IMR-90 (cell line): ENCODE measurements at regions not wholly inside any gene's neighbourhood (a gene's known extent, or its start where the extent isn't known, plus 50 kb on each side); places are given as distances from the start of the nearest gene placed in this dataset.

ENCODE experiments used
- ATAC-seq: fragments of 200-7000 bp; cut with Tn5 transposase; 2 replicates; pipeline ENCODE4 v1.9.1; 2020; ENCODE audit warnings: low read depth, mild to moderate bottlenecking, moderate library complexity
- BruUV-seq: library from RNA; stranded (reverse); fragments of 400-500 nt; replicated peaks from 2 replicates; lab custom pipeline; 2021; lab: Mats Ljungman, UMichigan
- CTCF ChIA-PET: fragments of 300-600 bp; formaldehyde crosslinking; extraction: SDS; loops from one replicate; lab custom pipeline; 2021; ENCODE audit warnings: antibody characterized with exemption; lab: Yijun Ruan, JAX
- POLR2A ChIA-PET: fragments of 300-600 bp; sonication (Branson Sonifier 250); formaldehyde crosslinking; loops from one replicate; lab custom pipeline; 2022; ENCODE audit warnings: antibody characterized with exemption; ENCODE audit not compliant: unreplicated experiment; lab: Charles Lee
- DNase-seq: peaks from one replicate; pipeline ENCODE4 v3.0.0; 2013
- H2AFZ ChIP-seq: replicated peaks from 2 replicates; pipeline ENCODE3; 2013; ENCODE audit warnings: low read length, mild to moderate bottlenecking; ENCODE audit not compliant: poor library complexity
- H2AK5ac ChIP-seq: 2 replicates; pipeline ENCODE4 v1.6.1; 2013; ENCODE audit warnings: low read depth, low read length, inconsistent platforms
- H2AK9ac ChIP-seq: replicated peaks from 2 replicates; pipeline ENCODE3; 2013; ENCODE audit warnings: mild to moderate bottlenecking, low read depth, low read length, moderate library complexity; ENCODE audit not compliant: poor library complexity
- H2BK120ac ChIP-seq: 2 replicates; pipeline ENCODE4 v1.6.1; 2013; ENCODE audit warnings: low read depth, low read length, inconsistent platforms
- H2BK15ac ChIP-seq: 3 replicates; pipeline ENCODE4 v1.6.1; 2013; ENCODE audit warnings: low read depth, low read length, inconsistent platforms
- H2BK20ac ChIP-seq: 2 replicates; pipeline ENCODE4 v1.6.1; 2013; ENCODE audit warnings: low read depth, mild to moderate bottlenecking, inconsistent platforms, low read length, moderate library complexity
- H2BK5ac ChIP-seq: 2 replicates; pipeline ENCODE4 v1.6.1; 2013; ENCODE audit warnings: mild to moderate bottlenecking, low read depth, low read length, inconsistent platforms; ENCODE audit not compliant: poor library complexity, severe bottlenecking
- H3K14ac ChIP-seq: replicated peaks from 2 replicates; pipeline ENCODE4 v1.6.1; 2013; ENCODE audit warnings: low read depth, low read length, inconsistent platforms
- H3K18ac ChIP-seq: 2 replicates; pipeline ENCODE4 v1.6.1; 2013; ENCODE audit warnings: low read depth, low read length, control low read depth
- H3K23ac ChIP-seq: 2 replicates; pipeline ENCODE4 v1.6.1; 2013; ENCODE audit warnings: low read depth, low read length, inconsistent platforms
- H3K27ac ChIP-seq: 2 replicates; pipeline ENCODE4 v1.5.1; 2013; ENCODE audit warnings: mild to moderate bottlenecking, control low read depth, low read length; ENCODE audit not compliant: insufficient read depth
- H3K27me3 ChIP-seq: 2 replicates; pipeline ENCODE4 v1.6.1; 2013; ENCODE audit warnings: low read length; ENCODE audit not compliant: control insufficient read depth, insufficient read depth
- H3K36me3 ChIP-seq: 2 replicates; pipeline ENCODE4 v1.6.1; 2013; ENCODE audit warnings: low read length, mixed read lengths; ENCODE audit not compliant: control insufficient read depth, insufficient read depth
- H3K4ac ChIP-seq: 2 replicates; pipeline ENCODE4 v1.6.1; 2013; ENCODE audit warnings: low read depth, low read length, inconsistent platforms
- H3K4me1 ChIP-seq: 2 replicates; pipeline ENCODE4 v1.6.1; 2013; ENCODE audit warnings: low read length, mixed read lengths; ENCODE audit not compliant: control insufficient read depth, insufficient read depth
- H3K4me2 ChIP-seq: 2 replicates; pipeline ENCODE4 v1.6.1; 2013; ENCODE audit warnings: low read depth, mild to moderate bottlenecking, control low read depth, low read length, moderate library complexity
- H3K4me3 ChIP-seq: 2 replicates; pipeline ENCODE4 v1.5.1; 2013; ENCODE audit warnings: low read depth, mild to moderate bottlenecking, control low read depth, low read length, moderate library complexity; ENCODE audit not compliant: insufficient read depth
- H3K56ac ChIP-seq: 2 replicates; pipeline ENCODE4 v1.6.1; 2013; ENCODE audit warnings: low read length, inconsistent platforms; ENCODE audit not compliant: insufficient read depth; ENCODE audit errors: extremely low read depth
- H3K79me1 ChIP-seq, 2 experiments: 2 replicates each; pipeline ENCODE4 v1.6.1; 2013; ENCODE audit warnings: low read length in 2 of 2, inconsistent platforms in 1 of 2, low read depth in 1 of 2
- H3K9ac ChIP-seq: 2 replicates; pipeline ENCODE4 v1.6.1; 2013; ENCODE audit warnings: low read depth, low read length, control low read depth
- H3K9me1 ChIP-seq: 2 replicates; pipeline ENCODE4 v1.6.1; 2013; ENCODE audit warnings: low read length, inconsistent platforms; ENCODE audit not compliant: insufficient read depth
- H3K9me3 ChIP-seq: 2 replicates; pipeline ENCODE4 v1.6.1; 2013; ENCODE audit warnings: low read length; ENCODE audit not compliant: control insufficient read depth, insufficient read depth
- H4K20me1 ChIP-seq: 2 replicates; pipeline ENCODE4 v1.6.1; 2013; ENCODE audit warnings: low read length, inconsistent platforms; ENCODE audit not compliant: insufficient read depth
- H4K5ac ChIP-seq: 2 replicates; pipeline ENCODE4 v1.6.1; 2013; ENCODE audit warnings: mild to moderate bottlenecking, low read depth, low read length, control low read depth
- H4K8ac ChIP-seq, 2 experiments: 2 replicates each; pipeline ENCODE4 v1.6.1; 2013; ENCODE audit warnings: low read depth in 2 of 2, low read length in 2 of 2, control low read depth in 1 of 2, inconsistent platforms in 1 of 2
- H4K91ac ChIP-seq: 2 replicates; pipeline ENCODE4 v1.6.1; 2013; ENCODE audit warnings: low read depth, low read length, inconsistent platforms; ENCODE audit not compliant: insufficient read depth
- ELK1 ChIP-seq: fragments of 150-350 bp; IDR thresholded peaks from 2 replicates; pipeline ENCODE4 v1.6.1; 2016; ENCODE audit warnings: low read depth, mild to moderate bottlenecking, low read length, moderate library complexity, borderline replicate concordance
- MAFK ChIP-seq: IDR thresholded peaks from 2 replicates; pipeline ENCODE4 v1.6.1; 2012; ENCODE audit warnings: low read depth, low read length, improper control_type of control experiment
- MAZ ChIP-seq: IDR thresholded peaks from 2 replicates; pipeline ENCODE4 v1.6.1; 2012; ENCODE audit warnings: low read depth, mild to moderate bottlenecking, low read length, improper control_type of control experiment, moderate library complexity, borderline replicate concordance
- MXI1 ChIP-seq: IDR thresholded peaks from 2 replicates; pipeline ENCODE4 v1.6.1; 2012; ENCODE audit warnings: low read depth, mild to moderate bottlenecking, low read length, moderate library complexity, borderline replicate concordance
- NFE2L2 ChIP-seq: fragments of 150-350 bp; IDR thresholded peaks from 2 replicates; pipeline ENCODE4 v1.6.1; 2016; ENCODE audit warnings: low read depth, mild to moderate bottlenecking, low read length
- POLR2A ChIP-seq: IDR thresholded peaks from 2 replicates; pipeline ENCODE4 v1.6.1; 2012; ENCODE audit warnings: mild to moderate bottlenecking, low read depth, low read length
- RCOR1 ChIP-seq: IDR thresholded peaks from 2 replicates; pipeline ENCODE4 v1.6.1; 2012; ENCODE audit warnings: mild to moderate bottlenecking, low read length, improper control_type of control experiment; ENCODE audit not compliant: insufficient replicate concordance
- RFX5 ChIP-seq: IDR thresholded peaks from 2 replicates; pipeline ENCODE4 v1.8.0; 2012; ENCODE audit warnings: low read depth, mild to moderate bottlenecking, low read length, moderate library complexity
- SMC3 ChIP-seq: fragments of 150-350 bp; IDR thresholded peaks from 2 replicates; pipeline ENCODE4 v1.6.1; 2016; ENCODE audit warnings: low read depth, mild to moderate bottlenecking, antibody characterized with exemption, low read length, moderate library complexity
- USF2 ChIP-seq: fragments of 150-350 bp; IDR thresholded peaks from 2 replicates; pipeline ENCODE4 v1.6.1; 2017; ENCODE audit warnings: mild to moderate bottlenecking, antibody characterized with exemption, low read length, low read depth
- WGBS, 2 experiments: methylation state at CpG; one replicate each; pipeline versions ENCODE4 v1.1.5 to v1.1.7; 2013; ENCODE audit warnings: missing lambda C conversion rate in 2 of 2; ENCODE audit not compliant: insufficient read length in 1 of 2; ENCODE audit errors: extremely low coverage in 2 of 2; 5-methylcytosine and 5-hydroxymethylcytosine counted together
- dilution Hi-C: fragments of 300-500 bp; cut with HindIII; formaldehyde crosslinking; loops from one replicate; pipeline ENCODE4 v1.14.3; 2018; ENCODE audit warnings: low sequenced_read_pairs; ENCODE audit not compliant: unreplicated experiment
- in situ Hi-C: fragments of 300-500 bp; cut with MboI; formaldehyde crosslinking; loops from 3 replicates; pipeline ENCODE4 v1.14.3; 2019; ENCODE audit warnings: low sequenced_read_pairs, inconsistent platforms, mixed read lengths
- intact Hi-C: fragments of 100-400 bp; cut with micrococcal nuclease; formaldehyde crosslinking; loops from 2 replicates; pipeline ENCODE4 v1.10.0; 2022

- peaks cover 4% of the 10 kb centered on the region; the same call in 1 of the 2 replicates for H4K20me1 ChIP-seq
- dilution Hi-C loops = no loop called here
- peaks cover 6% of the 10 kb centered on the region; the same call in 1 of the 2 replicates for H3K9me1 ChIP-seq
- no peak overlapping the region for H3K23ac ChIP-seq
- peaks cover 23% of the 10 kb centered on the region for H3K4me1 ChIP-seq
- H2AK9ac ChIP-seq = no peak overlapping the region
- H3K36me3 ChIP-seq = no peaks in the 10 kb centered on the region
- CTCF ChIA-PET = no interaction called here
- intact Hi-C loops = loop anchor here (5.0 kb wide), 2 partner anchors 50 to 85 kb away; partner anchors contain the start of gene SHANK2
- no peak overlapping the region for H3K27ac ChIP-seq
- BruUV-seq = no TSS peak
- no peak overlapping the region for H3K9ac ChIP-seq
- no peak overlapping the region for H2AFZ ChIP-seq
- peak overlapping the region; percentile 2; the same call in 1 of the 2 replicates for H2BK120ac ChIP-seq
- DNase-seq (no peak), ATAC-seq (no peak)
- no peak overlapping the region for H3K56ac ChIP-seq
- in situ Hi-C loops = no loop called here
- H3K14ac ChIP-seq = no peak overlapping the region
- POLR2A ChIA-PET = interaction anchor here (0.7 kb wide), 1 partner anchor 36 kb away, joined by 3 read pairs; no protein-coding TSS in a partner anchor
- TF ChIP-seq NFE2L2 = no peak
- TF ChIP-seq POLR2A = no peak
- TF ChIP-seq SMC3 = no peak
- no peak for TF ChIP-seq ELK1
- TF ChIP-seq MXI1 = no peak
- no peak for TF ChIP-seq MAZ
- TF ChIP-seq RCOR1 = no peak
- no peak for TF ChIP-seq RFX5
- TF ChIP-seq USF2 = no peak
- no peak for TF ChIP-seq MAFK
- no peak overlapping the region; the same call in 1 of the 2 replicates for H2AK5ac ChIP-seq
- H3K27me3 ChIP-seq = peaks cover 22% of the 10 kb centered on the region
- no peak overlapping the region for H4K8ac ChIP-seq
- H2BK5ac ChIP-seq = no peak overlapping the region
- no peak overlapping the region for H4K5ac ChIP-seq
- peaks cover 8% of the 10 kb centered on the region; the same call in 1 of the 2 replicates for H3K9me3 ChIP-seq
- no peaks in the 10 kb centered on the region for H3K79me1 ChIP-seq
- 0 out of 2 replicates have a peak overlapping the region, but pooled peaks have one; percentile 38 for H3K18ac ChIP-seq
- no peak overlapping the region; the same call in 1 of the 2 replicates for H3K4ac ChIP-seq
- WGBS, 2 experiments = no CpG with 5 or more reads among the region's 12 CpGs
- H2BK15ac ChIP-seq = no peak overlapping the region
- H3K4me2 ChIP-seq = no peak overlapping the region
- H3K4me3 ChIP-seq = no peak overlapping the region
- H4K91ac ChIP-seq = no peak overlapping the region
- H2BK20ac ChIP-seq = no peak overlapping the region; the same call in 1 of the 2 replicates
Measured at GRCh38 chr11:71336996-71337754, 84.8 kb upstream of the SHANK2 start.
